Endothelial cell of umbilical vein (primary cell): ENCODE measurements at regions not wholly inside any gene's neighbourhood (a gene's known extent, or its start where the extent isn't known, plus 50 kb on each side); places are given as distances from the start of the nearest gene placed in this dataset.

Experiments used
- CTCF ChIP-seq, 2 donors: IDR thresholded peaks; 1 replicate in 1 of 2; 2 replicates in 1 of 2; pipeline ENCODE4 v1.5.1; 2011; ENCODE audit warnings: low read length in 2 of 2, mild to moderate bottlenecking in 2 of 2, moderate library complexity in 2 of 2, control low read depth in 1 of 2, inconsistent platforms in 1 of 2, low read depth in 1 of 2; ENCODE audit not compliant: insufficient read depth in 1 of 2; ENCODE audit errors: extremely low read depth in 1 of 2
- EZH2 ChIP-seq: IDR thresholded peaks from 2 replicates; pipeline ENCODE4 v1.6.1; 2012; ENCODE audit warnings: borderline replicate concordance, low read depth, mild to moderate bottlenecking, moderate library complexity, low read length, inconsistent platforms; ENCODE audit not compliant: severe bottlenecking
- POLR2A ChIP-seq: IDR thresholded peaks from 2 replicates; pipeline ENCODE4 v1.6.1; 2012; ENCODE audit warnings: low read depth, mild to moderate bottlenecking, control low read depth, low read length

GRCh38 chr12:17342381-17342961 is 736.5 kb upstream of the LMO3 start:
- TF ChIP-seq POLR2A (no peak), CTCF (IDR thresholded peaks at IDR 0.05; ENCODE audit: extremely low read depth in 1 of 2, insufficient read depth in 1 of 2, low read depth in 1 of 2, low read length in 2 of 2) (no peak), EZH2 (no peak)
